ENCODE measurements at regions not wholly inside any gene's neighbourhood (a gene's known extent, or its start where the extent isn't known, plus 50 kb on each side); places are given as distances from the start of the nearest gene placed in this dataset.

- no peak for TF ChIP-seq CTCF (IDR thresholded peaks at IDR 0.05)
- TF ChIP-seq POLR2AphosphoS5 (IDR thresholded peaks at IDR 0.05) = no peak
- TF ChIP-seq POLR2A (IDR thresholded peaks at IDR 0.05) = no peak
Measured at GRCh38 chr14:22497144-22497423, 91.9 kb downstream of the DAD1 start.

All from upper lobe of left lung (tissue), 4 donors.